Neural progenitor cell (in vitro differentiated cells): ENCODE measurements at regions not wholly inside any gene's neighbourhood (a gene's known extent, or its start where the extent isn't known, plus 50 kb on each side); places are given as distances from the start of the nearest gene placed in this dataset.

Source experiments
- CTCF ChIP-seq: fragments of 200-600 bp; sonication (generic); IDR thresholded peaks from 2 replicates; pipeline ENCODE4 v1.5.1; 2017; ENCODE audit warnings: antibody characterized with exemption, mild to moderate bottlenecking
- EZH2 ChIP-seq: fragments of 200-600 bp; sonication (generic); IDR thresholded peaks from 2 replicates; pipeline ENCODE4 v1.6.1; 2017; ENCODE audit warnings: antibody characterized with exemption, mild to moderate bottlenecking, moderate library complexity

- no peak for TF ChIP-seq CTCF
- no peak for TF ChIP-seq EZH2
Observed at GRCh38 chr18:60568220-60568619, 195.6 kb upstream of the MC4R start.
